ENCODE measurements at regions not wholly inside any gene's neighbourhood (a gene's known extent, or its start where the extent isn't known, plus 50 kb on each side); places are given as distances from the start of the nearest gene placed in this dataset.
"Not testable (repeated sequence)": the region's sequence is repeated elsewhere in the genome, so short reads cannot be mapped to it uniquely, and the experiment has no call there.

DNA sequence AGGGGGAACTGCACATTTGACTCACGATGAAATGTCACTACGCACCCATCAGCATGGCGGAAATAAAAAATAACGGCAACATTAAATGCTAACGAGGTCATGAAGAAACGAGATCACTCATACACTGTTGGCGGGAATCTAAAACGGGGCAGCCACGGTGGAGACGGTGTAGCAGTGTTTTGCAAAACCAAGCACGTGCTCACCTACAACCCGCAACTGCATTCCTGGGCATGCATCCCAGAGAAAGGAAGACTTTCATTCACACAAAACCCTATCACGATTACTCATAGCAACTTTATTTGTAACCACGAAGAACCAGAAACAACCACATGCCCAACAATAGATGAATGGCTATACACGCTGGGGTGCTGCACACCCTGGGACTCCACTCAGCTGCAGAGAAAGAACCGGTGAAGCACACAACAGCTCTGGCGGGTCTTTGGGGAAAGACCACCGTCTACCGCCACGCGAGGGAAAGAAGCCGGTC, 77.0 kb downstream of the YTHDF1 start:
- TF ChIP-seq, protein P1, sequence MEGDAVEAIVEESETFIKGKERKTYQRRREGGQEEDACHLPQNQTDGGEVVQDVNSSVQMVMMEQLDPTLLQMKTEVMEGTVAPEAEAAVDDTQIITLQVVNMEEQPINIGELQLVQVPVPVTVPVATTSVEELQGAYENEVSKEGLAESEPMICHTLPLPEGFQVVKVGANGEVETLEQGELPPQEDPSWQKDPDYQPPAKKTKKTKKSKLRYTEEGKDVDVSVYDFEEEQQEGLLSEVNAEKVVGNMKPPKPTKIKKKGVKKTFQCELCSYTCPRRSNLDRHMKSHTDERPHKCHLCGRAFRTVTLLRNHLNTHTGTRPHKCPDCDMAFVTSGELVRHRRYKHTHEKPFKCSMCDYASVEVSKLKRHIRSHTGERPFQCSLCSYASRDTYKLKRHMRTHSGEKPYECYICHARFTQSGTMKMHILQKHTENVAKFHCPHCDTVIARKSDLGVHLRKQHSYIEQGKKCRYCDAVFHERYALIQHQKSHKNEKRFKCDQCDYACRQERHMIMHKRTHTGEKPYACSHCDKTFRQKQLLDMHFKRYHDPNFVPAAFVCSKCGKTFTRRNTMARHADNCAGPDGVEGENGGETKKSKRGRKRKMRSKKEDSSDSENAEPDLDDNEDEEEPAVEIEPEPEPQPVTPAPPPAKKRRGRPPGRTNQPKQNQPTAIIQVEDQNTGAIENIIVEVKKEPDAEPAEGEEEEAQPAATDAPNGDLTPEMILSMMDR (IDR thresholded peaks at IDR 0.05; ENCODE audit: low read length, missing control alignments): no peak
- DNase-seq (ENCODE audit: low read depth): no peak
- no peak overlapping the region for H3K4me3 ChIP-seq (replicated peaks; ENCODE audit: low read depth, low read length)

DNA sequence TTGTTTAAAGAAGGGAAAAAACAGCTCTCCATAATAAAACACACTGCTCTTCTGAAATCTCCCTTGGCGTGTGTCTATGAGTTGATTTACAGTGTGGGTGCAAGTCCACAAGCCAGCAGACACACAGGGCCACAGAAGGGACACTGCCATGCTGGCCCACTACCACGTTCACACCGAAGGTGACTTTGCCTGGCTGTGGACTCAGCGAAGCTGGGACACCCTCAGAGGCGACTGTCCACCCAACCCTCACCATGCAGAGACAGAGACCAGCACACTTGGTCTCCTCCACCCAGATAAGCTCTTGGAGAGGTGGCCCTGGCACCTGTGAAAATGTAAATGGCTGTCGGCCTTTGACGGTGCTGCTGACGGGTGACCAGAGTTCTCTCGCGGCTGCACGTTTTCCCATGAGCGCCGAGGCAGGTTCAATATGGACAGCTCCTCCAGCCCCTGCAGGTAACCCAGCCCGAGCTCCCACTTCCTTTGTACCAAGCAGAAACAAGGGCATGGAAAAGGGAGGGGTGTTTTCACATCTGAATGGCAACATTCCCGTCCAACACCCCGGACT, 78.0 kb downstream of the YTHDF1 start:
- no peak overlapping the region for H3K4me3 ChIP-seq (replicated peaks; ENCODE audit: low read depth, low read length)
- DNase-seq (ENCODE audit: low read depth): no peak
- TF ChIP-seq, protein P1 (IDR thresholded peaks at IDR 0.05; ENCODE audit: low read length, missing control alignments): no peak

DNA sequence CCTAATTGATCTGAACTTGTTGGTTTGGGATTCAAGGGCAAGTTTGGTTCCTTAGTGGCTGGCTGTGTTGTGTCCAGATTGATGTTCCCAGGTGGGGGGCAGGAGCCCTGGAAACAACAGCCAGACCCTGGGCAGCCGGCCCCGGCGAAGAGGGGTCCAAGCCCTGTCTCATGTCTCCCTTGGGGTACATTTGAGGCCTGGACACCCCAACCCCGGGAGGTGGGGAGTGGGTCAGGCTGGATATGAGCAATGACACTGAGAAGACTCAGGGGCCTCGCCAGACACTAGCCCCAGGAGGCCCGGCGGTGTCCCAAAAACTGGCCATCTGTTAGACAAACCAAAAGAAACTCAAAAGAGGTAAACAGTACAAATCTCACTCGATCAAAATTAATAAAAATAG, 79.6 kb downstream of the YTHDF1 start:
- no peak for DNase-seq (ENCODE audit: low read depth)
- TF ChIP-seq, protein P1 (IDR thresholded peaks at IDR 0.05; ENCODE audit: low read length, missing control alignments): no peak
- no peak overlapping the region for H3K4me3 ChIP-seq (replicated peaks; ENCODE audit: low read depth, low read length)

DNA sequence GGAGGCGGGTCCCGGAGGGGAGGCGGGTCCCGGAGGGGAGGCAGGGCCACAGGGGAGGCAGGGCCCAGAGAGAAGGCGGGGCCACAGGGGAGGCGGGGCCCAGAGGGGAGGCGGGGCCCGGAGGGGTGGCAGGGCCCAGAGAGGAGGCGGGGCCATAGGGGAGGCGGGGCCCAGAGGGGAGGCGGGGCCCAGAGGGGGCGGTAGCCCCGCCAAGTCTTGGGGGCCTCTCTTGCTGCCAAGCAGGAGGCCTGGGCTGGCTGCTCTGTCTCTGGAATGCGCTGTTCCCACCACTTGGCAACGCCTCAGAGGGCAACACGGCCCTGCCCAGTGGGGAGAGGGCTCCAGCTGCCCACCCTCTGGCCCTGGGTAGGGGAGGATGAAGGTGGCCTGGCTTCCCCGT, 80.5 kb downstream of the YTHDF1 start:
- TF ChIP-seq, protein P1 (IDR thresholded peaks at IDR 0.05; ENCODE audit: low read length, missing control alignments): no peak
- no peak overlapping the region for H3K4me3 ChIP-seq (replicated peaks; ENCODE audit: low read depth, low read length)
- DNase-seq (ENCODE audit: low read depth): no peak

DNA sequence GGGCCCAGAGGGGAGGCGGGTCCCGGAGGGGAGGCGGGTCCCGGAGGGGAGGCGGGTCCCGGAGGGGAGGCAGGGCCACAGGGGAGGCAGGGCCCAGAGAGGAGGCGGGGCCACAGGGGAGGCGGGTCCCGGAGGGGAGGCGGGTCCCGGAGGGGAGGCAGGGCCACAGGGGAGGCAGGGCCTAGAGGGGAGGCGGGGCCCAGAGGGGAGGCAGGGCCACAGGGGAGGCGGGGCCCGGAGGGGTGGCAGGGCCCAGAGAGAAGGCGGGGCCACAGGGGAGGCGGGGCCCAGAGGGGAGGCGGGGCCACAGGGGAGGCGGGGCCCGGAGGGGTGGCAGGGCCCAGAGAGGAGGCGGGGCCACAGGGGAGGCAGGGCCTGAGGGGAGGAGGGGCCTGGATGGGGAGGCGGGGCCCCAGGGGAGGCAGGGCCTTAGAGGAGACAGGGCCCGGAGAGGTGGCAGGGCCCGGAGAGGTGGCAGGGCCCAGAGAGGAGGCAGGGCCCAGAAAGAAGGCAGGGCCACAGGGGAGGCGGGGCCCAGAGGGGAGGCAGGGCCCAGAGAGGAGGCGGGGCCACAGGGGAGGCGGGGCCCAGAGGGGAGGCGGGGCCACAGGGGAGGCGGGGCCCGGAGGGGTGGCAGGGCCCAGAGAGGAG, 81.1 kb downstream of the YTHDF1 start:
- not testable (repeated sequence) for H3K4me3 ChIP-seq (replicated peaks; ENCODE audit: low read depth, low read length); DNase-seq (ENCODE audit: low read depth)

DNA sequence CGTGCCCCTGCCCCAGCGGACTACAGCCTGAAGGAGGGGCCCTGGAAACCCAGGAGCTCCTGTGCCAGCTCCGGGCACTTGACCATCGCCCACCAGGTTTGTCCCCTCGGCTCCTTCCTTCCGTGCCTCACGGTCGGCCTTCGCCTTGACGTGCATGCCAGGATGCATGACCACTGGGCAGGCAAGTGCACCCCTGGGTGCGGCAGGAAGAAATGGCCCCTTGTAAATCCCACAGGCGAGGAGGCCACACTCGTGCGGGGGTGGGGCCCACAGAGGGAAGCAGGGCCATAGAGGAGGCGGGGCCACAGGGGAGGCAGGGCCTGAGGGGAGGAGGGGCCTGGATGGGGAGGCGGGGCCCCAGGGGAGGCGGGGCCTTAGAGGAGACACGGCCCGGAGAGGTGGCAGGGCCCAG, 81.7 kb downstream of the YTHDF1 start:
- no peak overlapping the region for H3K4me3 ChIP-seq (replicated peaks; ENCODE audit: low read depth, low read length)
- DNase-seq (ENCODE audit: low read depth): no peak
- TF ChIP-seq, protein P1 (IDR thresholded peaks at IDR 0.05; ENCODE audit: low read length, missing control alignments): no peak

DNA sequence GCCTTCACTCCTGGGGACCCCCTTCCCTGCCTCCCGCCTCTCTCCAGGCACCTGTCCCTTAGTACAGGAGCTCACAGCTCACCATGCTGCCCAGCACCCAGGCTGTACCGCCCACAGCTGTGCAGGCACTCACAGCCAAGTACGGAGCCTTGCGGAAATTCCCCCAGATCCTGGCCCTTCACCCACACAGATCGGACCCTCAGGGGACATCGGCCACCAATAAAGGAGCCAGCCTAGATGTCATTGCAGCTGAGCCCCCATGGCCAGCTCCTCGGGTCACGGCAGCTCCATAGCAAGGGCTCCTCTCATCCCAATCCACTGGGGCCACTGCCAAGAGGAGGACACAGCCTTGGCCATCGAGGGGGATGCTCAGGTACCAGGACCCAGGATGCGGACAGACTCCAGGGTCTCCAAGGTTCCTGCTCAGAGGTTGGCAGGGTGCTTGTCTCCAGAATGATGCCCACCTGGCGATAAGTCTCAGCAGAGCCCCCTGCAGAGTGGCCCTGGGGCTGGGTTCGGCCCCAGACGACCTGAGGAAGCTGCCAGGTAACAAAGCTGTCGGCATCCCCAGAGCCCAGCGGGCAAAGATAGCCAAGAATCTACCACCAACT, 82.3 kb downstream of the YTHDF1 start:
- no peak for DNase-seq (ENCODE audit: low read depth)

More for the DNA sequence above, 82.3 kb downstream of the YTHDF1 start:
- no peak overlapping the region for H3K4me3 ChIP-seq (replicated peaks; ENCODE audit: low read depth, low read length)
- TF ChIP-seq, protein P1 (IDR thresholded peaks at IDR 0.05; ENCODE audit: low read length, missing control alignments): no peak
